HG03159 (cell line): ENCODE measurements at regions not wholly inside any gene's neighbourhood (a gene's known extent, or its start where the extent isn't known, plus 50 kb on each side); places are given as distances from the start of the nearest gene placed in this dataset.
"Not testable (repeated sequence)": the region's sequence is repeated elsewhere in the genome, so short reads cannot be mapped to it uniquely, and the experiment has no call there.

ENCODE experiments used
- ATAC-seq: cut with Tn5 transposase; IDR thresholded peaks from one replicate; pipeline ENCODE4 v1.9.1; 2021; ENCODE audit warnings: mild to moderate bottlenecking, moderate library complexity; ENCODE audit not compliant: unreplicated experiment

DNA sequence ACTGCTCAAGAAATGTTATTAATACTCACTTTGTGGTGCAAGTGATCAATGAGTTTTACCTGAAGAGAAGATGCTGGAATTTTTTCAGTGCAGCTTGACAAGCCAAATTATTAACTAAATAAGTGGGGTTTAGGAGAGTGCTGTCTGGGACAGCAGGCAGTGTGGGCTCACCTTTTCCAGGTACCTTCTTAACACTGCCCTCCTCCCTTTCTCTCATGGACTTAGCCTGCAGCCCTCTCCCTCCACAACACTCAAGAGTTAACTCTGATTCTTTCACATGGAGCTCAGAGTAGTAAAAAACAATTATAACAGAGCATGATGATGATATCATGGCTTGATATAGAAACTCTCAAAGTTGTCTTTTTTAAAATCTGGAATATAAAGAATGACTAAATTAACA lies 404.8 kb upstream of the SLC30A5 start:
- no peak for ATAC-seq

DNA sequence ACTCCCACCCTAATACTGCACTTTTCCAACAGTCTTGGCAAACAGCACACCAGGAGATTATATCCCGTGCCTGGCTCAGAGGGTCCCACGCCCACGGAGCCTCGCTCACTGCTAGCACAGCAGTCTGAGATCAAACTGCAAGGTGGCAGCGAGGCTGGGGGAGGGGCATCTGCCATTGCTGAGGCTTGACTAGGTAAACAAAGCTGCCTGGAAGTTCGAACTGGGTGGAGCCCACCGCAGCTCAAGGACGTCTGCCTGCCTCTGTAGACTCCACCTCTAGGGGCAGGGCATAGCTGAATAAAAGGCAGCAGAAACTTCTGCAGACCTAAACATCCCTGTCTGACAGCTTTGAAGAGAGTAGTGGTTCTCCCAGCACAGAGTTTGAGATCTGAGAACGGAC lies 401.9 kb upstream of the SLC30A5 start:
- not testable (repeated sequence) for ATAC-seq

DNA sequence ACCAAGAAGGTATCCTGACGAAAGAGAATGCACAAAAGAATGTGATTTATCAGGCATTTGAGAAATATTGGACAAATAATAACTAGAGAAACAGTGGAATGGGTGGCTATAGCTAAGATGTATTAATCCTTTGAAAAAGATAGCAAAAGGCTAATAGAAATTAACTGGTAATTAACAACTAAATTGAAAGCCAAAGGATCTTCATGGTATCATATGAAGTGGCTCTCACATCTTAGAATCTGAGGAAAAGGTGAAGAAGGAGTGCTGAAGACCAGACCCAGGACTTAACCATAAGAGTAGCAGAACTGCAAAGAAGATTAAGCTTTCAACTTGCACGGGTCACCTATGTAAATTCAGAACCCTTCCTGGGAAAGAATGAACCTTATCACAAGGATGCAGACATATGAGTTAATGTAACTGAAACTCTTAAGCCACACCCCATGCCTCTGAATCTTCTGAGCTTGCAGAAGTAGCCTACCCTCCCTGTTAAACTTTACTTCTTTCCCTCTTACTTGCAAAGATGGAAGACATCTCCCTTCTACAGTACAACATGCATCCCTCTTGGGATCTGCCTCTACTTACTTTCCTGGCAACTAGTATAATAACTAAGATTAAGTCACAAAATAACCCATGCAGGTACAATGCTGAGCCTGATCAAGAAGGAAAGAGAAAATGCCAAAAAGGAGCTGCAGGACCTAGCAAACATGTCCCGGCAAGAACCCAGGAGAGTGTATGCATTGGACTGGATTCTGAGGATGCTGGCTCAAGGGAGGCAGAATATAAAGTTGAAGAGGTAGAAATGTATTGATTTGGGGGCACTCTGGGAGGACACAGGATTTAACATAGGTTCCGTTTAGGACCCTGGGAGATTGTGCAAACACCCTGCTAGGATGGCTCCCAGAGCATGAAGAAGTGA lies 395.5 kb upstream of the SLC30A5 start:
- no peak for ATAC-seq

DNA sequence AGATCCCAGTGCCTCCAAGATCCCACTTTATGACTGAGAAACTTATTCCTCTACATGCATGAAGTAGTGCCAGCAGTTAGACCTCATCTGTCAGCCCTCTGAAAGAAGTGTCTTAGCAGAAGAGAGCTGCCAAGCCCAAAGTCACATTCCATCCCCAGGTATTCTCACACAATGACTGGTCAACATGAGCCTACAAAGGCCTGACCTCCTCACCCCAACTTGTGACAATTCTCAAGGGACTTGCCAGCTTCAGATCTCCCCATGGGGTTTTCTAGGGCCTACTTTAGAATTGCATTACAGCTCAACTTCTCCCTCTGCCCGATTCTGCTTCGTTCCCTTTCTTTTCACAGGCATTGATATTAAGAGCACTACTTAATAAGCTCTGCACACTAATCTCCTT lies 393.8 kb upstream of the SLC30A5 start:
- no peak for ATAC-seq

DNA sequence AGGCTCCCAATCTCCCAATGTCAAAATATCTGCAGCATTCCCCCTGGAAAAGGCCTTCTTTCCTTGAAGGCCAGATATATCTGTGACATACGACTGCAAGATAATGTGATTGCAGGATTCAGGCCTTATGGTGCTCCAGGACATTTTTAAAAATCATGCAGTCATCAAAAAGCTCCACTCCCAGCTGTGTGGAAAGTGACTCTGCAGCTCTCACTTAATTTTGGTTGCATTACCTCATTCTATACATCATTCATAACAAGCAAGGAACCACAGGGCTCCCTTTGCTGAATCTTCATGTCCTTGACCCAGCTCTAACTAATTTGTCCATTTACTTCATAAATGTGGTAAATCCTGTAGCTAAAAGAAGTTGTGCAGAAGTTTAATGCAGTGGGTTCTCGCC lies 386.2 kb upstream of the SLC30A5 start:
- no peak for ATAC-seq

DNA sequence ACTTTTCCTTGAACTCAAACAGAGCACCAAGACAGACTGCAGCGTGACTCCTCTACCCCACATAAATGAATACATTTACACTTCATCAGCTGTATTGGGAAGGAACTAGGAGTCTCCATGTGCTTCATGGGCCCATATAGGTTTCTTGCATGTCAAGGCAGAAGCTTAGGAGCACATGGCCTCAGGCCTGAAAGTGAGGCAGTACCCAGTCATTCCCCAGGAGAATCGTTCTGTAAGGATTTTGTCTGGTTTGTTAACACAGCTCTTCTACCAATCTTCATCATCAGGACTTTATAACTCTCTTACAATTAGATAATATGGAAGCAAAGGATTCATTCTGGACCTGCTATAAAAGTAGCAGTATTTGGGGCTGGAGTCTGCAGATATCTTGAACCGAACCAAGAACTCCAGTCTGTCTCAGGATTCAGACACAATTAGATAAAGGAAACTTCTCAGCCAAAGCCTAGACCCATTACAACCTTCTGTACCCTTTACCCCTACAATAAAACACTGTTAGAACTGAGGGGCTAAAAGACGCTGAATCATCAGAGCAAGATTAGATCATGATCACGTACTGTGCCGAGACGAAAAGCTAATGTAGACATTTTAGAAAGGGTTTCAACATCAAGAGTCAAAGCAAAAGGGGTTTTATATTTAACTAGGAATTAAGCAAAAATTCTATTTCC lies 385.5 kb upstream of the SLC30A5 start:
- no peak for ATAC-seq

DNA sequence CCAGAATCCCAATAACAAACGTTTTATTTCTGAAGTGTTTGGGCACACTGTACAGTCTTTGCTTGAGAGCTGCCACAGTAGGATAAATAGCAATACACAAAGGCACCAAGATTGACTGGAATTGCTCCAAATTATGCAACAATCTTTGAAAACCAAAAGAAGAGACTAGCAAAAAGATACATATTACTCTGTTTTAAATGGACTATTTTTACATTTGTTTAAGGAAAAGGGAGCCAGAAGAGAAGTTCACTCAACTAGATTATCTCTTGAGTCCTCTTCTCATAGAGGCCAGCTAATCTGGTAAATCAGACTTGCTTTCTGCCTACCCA lies 385.0 kb upstream of the SLC30A5 start:
- ATAC-seq, result no peak

DNA sequence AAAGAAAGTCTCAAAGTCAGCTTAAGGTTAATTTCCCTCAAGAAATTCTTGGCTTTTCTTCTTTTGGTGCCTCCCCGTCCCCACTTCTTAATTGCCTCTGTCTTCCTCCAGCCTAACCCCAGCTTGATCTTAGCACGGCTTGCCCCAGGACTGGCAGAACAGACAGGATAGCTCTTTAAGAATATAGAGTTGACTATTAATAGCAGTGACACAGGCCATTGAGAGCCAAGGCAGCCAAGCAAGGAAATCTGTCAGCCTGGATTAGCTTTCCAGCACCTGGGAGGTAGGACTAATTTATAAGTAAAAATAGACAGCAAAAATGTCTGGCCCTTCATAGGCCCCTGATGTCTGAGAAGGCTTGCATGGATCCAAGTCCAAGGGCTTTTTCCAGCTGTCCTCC lies 384.6 kb upstream of the SLC30A5 start:
- ATAC-seq, result no peak

DNA sequence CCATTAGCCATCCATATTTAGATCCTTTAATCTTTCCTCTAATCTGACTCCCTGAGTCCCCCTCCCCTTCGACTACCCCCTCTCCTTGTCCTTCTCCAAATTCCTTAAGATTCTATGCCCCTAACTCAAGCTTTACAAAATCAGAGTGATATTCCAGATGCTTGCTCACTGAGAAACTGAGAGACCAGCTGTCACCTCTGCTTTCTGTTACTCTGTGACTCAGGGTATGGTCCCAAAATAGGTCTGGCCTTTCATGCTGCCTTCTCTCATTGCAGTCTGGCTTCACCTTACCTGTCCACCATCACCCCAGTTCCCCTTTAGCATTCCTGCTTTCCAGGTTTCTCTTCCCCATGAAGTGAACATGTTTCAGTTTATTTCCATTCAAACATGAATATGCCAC lies 383.3 kb upstream of the SLC30A5 start:
- peak; percentile 47 for ATAC-seq

DNA sequence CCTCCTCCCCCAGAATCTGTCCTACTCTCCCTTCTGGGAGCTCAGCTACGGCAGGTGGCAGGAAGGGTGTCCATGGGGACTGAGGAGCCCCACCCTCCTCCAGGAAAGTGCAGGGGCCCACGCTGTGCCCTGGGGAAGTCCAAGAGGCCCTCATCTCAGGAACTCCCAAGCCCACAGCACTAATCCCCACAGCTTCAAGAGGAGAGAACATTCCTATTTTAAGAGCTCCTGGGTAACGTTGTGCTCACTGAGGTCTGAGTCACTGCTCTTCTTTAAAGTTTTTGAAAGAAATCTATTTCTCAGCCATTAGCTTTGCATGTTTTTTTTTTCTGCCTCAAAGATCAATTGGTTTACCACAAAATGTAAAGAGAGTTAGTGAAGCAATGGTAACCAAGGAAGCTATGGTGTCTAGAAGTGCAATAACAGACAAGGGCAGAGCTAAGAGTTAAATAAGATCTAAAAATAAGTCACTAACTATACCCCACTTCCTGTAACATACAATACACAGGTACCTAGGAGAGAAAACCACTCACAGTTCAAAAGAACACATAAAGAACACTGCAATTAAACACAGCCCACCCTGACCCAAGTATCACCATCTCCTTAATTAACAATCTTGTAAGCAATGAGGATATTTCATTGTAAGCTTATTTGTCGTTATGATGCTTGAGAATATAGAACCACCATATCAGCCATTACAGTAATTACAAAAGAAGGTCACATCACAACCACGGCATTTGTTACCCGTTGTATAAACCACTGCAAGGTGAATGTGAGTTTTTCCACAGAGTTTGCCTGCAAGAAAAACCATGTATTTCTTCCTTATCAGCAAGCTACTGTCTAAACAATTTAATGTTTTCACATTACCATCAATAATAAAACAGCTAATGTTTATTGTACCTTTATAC lies 382.3 kb upstream of the SLC30A5 start:
- ATAC-seq, result peak; percentile 97

DNA sequence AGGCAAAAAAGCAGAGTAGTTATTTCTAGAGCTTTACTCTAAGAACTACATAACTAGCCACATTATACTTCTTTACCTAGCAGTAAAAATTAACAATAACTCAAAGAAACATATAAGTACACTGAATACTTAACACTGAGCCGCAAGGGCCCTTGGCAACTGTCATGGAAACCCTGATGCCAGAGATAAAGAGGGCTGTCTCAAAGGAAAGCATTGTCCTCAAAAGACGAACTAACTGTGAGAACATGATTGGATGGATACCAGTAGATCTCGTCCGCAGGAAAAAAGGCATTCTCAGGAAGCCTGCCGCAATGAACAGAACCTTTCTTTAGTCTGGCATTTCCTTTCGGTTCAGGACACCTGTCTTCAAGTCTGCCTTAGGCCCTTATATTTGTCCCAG lies 379.0 kb upstream of the SLC30A5 start:
- no peak for ATAC-seq

DNA sequence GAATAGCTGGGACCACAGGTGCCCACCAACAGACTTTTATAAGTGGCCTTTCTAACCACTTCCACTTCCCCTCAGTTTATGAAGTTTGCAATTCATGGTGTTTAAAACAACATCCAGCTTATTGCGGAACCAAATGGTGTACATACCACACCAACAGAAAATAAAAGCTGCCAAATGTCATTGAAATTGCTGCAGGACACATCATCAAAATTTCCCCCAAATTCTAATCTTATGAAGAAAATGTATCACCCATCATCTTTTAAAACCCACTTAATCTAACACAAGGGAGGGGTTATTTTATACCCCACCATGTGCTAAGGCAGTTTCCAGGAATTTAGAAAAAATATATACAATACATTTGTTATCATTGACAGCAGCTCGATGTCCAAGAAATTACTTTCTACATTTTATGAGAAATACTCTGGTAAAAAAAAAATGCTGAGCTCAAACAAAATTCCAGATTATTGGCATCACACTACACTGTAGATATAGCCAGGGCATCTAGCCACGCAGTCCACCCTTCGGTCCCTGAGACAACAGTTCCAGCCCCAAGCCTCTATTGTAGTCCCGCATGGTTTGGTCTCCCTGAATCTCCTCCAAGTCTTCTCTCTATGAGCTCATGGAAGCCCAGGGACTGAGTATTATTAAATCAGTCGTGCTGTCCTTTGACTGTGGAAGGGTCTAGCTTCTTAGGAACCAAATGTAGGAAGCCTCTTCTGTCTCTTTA lies 372.8 kb upstream of the SLC30A5 start:
- no peak for ATAC-seq

DNA sequence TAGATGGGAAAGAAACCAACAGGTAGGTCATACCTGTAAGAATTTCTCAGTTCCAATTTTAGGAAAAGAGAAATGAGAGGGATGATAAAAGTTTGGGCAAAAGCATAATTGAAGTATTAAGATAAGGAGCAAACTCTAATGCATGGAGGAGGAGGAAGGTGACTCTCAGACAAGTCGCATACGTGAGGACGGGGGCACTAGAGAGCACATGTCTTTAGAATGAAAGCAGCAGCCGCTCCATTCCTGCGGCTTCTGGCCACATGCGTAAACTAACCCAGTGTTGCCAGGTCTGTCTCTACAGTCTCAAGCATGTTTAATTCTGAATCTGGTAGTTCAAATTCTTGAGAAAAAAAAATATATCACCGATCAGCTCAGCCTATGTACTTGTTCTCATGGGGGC lies 371.5 kb upstream of the SLC30A5 start:
- ATAC-seq, result no peak

DNA sequence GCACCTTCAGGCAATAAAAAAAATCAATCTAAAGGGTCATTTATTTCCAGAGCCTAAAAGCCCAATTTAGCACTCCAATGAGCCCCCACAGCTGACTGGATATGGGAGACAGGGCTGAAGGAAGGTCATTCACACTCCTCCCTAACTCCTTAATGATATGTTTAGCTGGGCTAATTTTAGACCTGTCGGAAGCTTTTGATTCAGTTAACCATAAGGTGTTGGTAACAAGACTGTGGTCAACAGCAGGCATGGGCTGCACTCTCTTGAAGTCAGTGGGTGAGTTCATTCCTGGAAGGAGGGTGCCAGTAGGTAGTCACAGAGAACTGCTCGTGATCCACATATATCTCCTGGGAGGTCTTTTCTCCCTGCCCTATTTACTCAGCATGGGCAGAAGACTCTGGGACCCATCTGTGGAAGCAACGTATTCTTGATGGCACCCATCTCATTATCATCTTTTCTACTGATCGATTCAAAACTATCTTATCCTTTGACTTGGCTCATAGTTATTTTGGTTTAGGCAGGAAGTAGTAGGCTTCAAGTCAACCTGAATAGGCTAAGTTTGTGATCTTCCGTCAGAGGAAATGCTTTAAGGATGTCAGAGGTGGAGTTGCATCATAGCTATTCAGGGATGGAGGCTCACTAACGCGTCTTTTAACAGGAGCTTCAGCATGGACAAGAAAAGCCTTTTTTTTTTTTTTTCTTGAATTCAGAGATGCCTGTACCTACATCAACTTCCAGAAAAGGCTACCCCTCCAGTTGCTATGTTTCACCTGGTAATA lies 367.7 kb upstream of the SLC30A5 start:
- ATAC-seq, result no peak

DNA sequence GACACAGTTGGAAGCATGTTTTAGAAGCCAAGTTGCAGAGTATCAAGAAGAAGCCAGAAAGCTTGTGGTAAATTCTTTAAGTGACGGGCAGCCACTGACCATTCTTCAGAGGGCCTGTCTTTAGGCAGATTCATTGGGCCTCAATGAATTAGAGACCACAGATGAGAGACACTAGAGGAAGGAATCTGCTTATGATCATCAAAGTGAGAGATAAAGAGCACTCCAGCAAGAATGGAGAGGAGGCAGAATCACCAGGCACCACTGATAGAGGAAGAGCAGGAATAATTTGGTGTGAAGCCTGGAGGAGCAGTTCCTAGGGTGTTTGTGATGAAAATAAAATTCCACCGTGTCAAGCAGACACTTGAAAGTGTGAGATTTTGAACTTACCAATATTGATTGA lies 365.9 kb upstream of the SLC30A5 start:
- ATAC-seq, result no peak

DNA sequence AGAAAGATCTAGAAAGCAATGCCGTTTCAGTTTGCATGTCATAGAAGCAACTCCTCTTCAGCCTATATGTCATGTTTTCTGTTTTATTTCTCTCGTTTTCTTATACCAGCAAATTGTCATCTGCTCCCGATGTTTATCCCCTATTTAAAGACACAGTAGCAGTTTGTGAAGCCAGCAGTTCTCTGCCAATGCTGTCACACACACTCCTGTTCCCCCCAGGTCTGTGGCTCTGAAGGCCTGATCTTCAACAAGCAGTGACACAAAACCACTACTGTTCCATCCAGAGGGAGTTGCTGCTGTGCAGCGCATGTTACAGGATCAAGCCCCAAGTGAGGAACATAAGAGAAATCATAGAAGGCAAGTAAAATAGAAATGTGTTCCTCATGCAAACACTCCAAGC lies 364.1 kb upstream of the SLC30A5 start:
- no peak for ATAC-seq

DNA sequence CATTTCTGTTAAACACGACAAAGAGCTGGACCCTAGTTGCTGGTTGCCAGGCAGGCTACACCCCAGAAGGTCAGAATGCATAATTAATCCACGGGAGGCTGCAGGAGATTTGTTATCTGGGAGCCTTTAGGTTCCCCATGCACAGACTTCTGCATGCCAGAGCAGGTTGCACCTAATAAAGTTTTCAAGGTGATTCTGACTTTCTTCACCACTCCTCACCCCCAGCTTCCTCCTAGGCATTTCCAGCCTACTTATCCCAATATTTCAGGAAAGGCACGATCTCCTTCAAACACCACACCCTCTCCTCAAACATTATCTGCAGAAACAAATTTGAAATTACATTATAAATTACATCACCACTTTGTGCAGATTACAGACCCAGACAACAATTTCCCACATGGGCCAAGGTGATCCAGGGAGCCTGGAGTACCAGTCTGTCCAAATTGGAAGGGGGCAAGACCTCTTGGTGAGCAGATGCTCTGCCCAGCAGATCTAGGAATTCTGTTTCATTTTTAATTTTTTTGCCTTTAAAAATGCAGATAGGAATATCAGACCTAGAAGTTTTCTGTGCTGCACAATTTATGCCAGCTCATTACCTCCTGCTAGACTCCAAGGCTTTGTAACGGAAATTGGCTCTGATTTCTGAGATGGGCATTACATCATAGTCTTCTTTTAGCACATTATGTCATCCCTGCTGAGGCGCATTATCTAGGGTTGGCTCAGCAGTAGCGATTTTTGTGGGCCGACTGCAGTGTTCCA lies 363.4 kb upstream of the SLC30A5 start:
- ATAC-seq, result no peak

DNA sequence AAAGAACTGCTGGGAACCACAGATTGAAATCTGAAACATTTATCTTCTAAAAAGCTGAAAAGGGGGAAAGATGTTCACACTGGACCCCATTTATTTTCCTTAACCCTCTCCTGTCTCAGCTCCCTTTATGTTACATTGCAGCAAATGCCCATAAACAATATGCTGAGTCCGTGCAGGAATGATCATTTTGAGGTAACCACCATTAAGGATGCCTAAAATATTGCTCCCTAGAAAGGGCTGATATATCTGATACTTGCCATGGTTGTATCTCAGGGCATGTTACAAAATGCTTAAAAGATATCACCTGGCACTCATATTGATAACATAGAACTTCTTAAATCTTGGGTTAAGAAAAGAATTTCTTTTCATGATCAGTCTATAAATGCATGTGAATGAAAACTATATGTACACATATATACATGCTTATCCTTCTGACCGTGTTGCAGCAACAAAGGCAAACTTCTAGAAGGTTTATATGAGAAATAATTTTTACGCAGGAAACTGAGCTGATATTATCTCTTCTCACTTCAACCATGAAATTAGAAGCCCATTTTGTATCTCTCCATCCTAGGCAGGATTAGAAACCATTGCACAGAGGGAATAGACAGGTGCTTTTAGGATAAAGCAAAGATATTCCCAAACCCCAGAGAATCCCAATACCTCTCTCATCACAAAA lies 362.7 kb upstream of the SLC30A5 start:
- no peak for ATAC-seq

DNA sequence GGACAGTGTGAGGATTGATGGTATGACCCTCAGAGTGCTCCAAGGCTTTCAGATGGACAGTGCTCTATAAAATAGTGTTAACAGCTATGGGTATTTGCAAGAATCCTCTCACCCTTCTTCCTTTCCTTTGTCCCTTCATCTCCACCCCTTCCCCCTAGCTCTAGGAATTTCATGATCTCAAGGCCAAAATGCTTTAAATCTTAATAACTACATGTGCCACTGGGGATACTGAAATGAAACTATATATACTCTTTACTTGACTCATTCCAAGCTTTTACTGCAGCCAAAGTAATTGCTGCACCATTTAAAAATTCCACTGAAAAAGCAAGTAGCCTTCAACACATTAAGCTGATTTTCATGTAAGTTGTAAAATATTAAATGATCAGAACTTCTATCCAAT lies 361.6 kb upstream of the SLC30A5 start:
- no peak for ATAC-seq
